ENCODE measurements at regions not wholly inside any gene's neighbourhood (a gene's known extent, or its start where the extent isn't known, plus 50 kb on each side); places are given as distances from the start of the nearest gene placed in this dataset.

DNA sequence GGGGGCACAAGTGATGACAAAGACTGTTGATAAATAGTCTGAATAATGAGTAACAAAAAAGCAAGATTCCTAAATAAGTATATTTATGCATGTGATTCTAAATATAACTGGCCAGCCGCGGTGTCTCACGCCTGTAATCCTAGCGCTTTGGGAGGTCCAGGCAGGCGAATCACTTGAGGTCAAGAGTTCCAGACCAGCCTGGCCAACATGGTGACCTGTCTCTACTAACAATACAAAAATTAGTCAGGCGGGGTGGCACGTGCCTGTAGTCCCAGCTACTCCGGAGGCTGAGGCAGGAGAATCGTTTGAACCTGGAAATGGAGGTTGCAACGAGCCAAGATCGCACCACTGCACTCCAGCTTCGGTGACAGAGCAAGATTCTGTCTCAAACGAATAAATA, 161.5 kb downstream of the TOMM20 start:
- TF ChIP-seq, protein P1, sequence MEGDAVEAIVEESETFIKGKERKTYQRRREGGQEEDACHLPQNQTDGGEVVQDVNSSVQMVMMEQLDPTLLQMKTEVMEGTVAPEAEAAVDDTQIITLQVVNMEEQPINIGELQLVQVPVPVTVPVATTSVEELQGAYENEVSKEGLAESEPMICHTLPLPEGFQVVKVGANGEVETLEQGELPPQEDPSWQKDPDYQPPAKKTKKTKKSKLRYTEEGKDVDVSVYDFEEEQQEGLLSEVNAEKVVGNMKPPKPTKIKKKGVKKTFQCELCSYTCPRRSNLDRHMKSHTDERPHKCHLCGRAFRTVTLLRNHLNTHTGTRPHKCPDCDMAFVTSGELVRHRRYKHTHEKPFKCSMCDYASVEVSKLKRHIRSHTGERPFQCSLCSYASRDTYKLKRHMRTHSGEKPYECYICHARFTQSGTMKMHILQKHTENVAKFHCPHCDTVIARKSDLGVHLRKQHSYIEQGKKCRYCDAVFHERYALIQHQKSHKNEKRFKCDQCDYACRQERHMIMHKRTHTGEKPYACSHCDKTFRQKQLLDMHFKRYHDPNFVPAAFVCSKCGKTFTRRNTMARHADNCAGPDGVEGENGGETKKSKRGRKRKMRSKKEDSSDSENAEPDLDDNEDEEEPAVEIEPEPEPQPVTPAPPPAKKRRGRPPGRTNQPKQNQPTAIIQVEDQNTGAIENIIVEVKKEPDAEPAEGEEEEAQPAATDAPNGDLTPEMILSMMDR (IDR thresholded peaks at IDR 0.05; ENCODE audit: insufficient read depth, low read depth, low read length) = no peak
- TF ChIP-seq EZH2 (IDR thresholded peaks at IDR 0.05; ENCODE audit: insufficient read depth, low read length) = no peak

All from astrocyte (in vitro differentiated cells and primary cell).